Progenitor cell of endocrine pancreas (in vitro differentiated cells): ENCODE measurements at regions not wholly inside any gene's neighbourhood (a gene's known extent, or its start where the extent isn't known, plus 50 kb on each side); places are given as distances from the start of the nearest gene placed in this dataset.

ENCODE experiments used
- DNase-seq: peaks from one replicate; pipeline ENCODE4 v3.0.0; 2021; ENCODE audit warnings: low spot score; ENCODE audit not compliant: unreplicated experiment
- H3K27ac Mint-ChIP-seq: 2 replicates; pipeline ENCODE4 v1.8.0; 2021; ENCODE audit warnings: mild to moderate bottlenecking, moderate library complexity, mixed read lengths
- H3K27me3 Mint-ChIP-seq: 2 replicates; pipeline ENCODE4 v1.8.0; 2021; ENCODE audit warnings: mixed read lengths
- H3K36me3 Mint-ChIP-seq: 2 replicates; pipeline ENCODE4 v1.8.0; 2022; ENCODE audit warnings: mixed read lengths; ENCODE audit not compliant: insufficient read depth
- H3K4me1 Mint-ChIP-seq: 2 replicates; pipeline ENCODE4 v1.8.0; 2021; ENCODE audit warnings: low read depth, mixed read lengths
- H3K4me3 Mint-ChIP-seq: 2 replicates; pipeline ENCODE4 v1.8.0; 2021; ENCODE audit warnings: low read depth, mild to moderate bottlenecking, moderate library complexity, mixed read lengths
- H3K9me3 Mint-ChIP-seq: 2 replicates; pipeline ENCODE4 v1.8.0; 2021; ENCODE audit warnings: low read depth, mixed read lengths
- CTCF ChIP-seq: fragments of 200-600 bp; sonication (generic); IDR thresholded peaks from one replicate; pipeline ENCODE4 v1.5.0; 2021; ENCODE audit warnings: antibody characterized with exemption, mild to moderate bottlenecking; ENCODE audit not compliant: unreplicated experiment

GRCh38 chr5:72598401-72599064 is 91.3 kb upstream of the ZNF366 start:
- Mint-ChIP-seq H3K36me3 (peaks cover 2% of the 10 kb centered on the region), H3K27me3 (peaks cover 23% of the 10 kb centered on the region), H3K9me3 (peaks cover 10% of the 10 kb centered on the region), H3K4me1 (peaks cover 21% of the 10 kb centered on the region), H3K4me3 (no peak overlapping the region), H3K27ac (peak overlapping the region; percentile 81)
- no peak for TF ChIP-seq CTCF
- DNase-seq = no peak

GRCh38 chr5:72597456-72597948 is 90.3 kb upstream of the ZNF366 start:
- H3K4me3 Mint-ChIP-seq = no peak overlapping the region
- no peak for DNase-seq
- peaks cover 24% of the 10 kb centered on the region for H3K27me3 Mint-ChIP-seq
- H3K36me3 Mint-ChIP-seq = peaks cover 2% of the 10 kb centered on the region
- H3K4me1 Mint-ChIP-seq = peaks cover 21% of the 10 kb centered on the region
- no peak for TF ChIP-seq CTCF
- H3K9me3 Mint-ChIP-seq = peaks cover 10% of the 10 kb centered on the region
- H3K27ac Mint-ChIP-seq = peak overlapping the region; percentile 81

- Mint-ChIP-seq H3K4me3 (no peak overlapping the region), H3K27me3 (peaks cover 28% of the 10 kb centered on the region), H3K9me3 (peaks cover 10% of the 10 kb centered on the region), H3K27ac (peak overlapping the region; percentile 81), H3K4me1 (peaks cover 21% of the 10 kb centered on the region), H3K36me3 (peaks cover 2% of the 10 kb centered on the region)
- no peak for TF ChIP-seq CTCF
- no peak for DNase-seq
Observed at GRCh38 chr5:72596956-72597355, 89.7 kb upstream of the ZNF366 start.

GRCh38 chr5:72588640-72589039 is 81.4 kb upstream of the ZNF366 start:
- H3K27ac Mint-ChIP-seq = no peak overlapping the region
- no peak for DNase-seq
- no peak overlapping the region for H3K4me3 Mint-ChIP-seq
- H3K27me3 Mint-ChIP-seq = peaks cover 29% of the 10 kb centered on the region
- no peaks in the 10 kb centered on the region for H3K36me3 Mint-ChIP-seq
- no peak for TF ChIP-seq CTCF
- no peaks in the 10 kb centered on the region for H3K4me1 Mint-ChIP-seq
- no peaks in the 10 kb centered on the region for H3K9me3 Mint-ChIP-seq

GRCh38 chr5:72587661-72588308 is 80.6 kb upstream of the ZNF366 start:
- no peak for DNase-seq
- H3K27ac Mint-ChIP-seq = no peak overlapping the region
- no peaks in the 10 kb centered on the region for H3K36me3 Mint-ChIP-seq
- no peaks in the 10 kb centered on the region for H3K4me1 Mint-ChIP-seq
- peaks cover 26% of the 10 kb centered on the region for H3K27me3 Mint-ChIP-seq
- no peak overlapping the region for H3K4me3 Mint-ChIP-seq
- no peak for TF ChIP-seq CTCF
- H3K9me3 Mint-ChIP-seq = no peaks in the 10 kb centered on the region
